Tibial nerve (tissue), 4 donors: ENCODE measurements at regions not wholly inside any gene's neighbourhood (a gene's known extent, or its start where the extent isn't known, plus 50 kb on each side); places are given as distances from the start of the nearest gene placed in this dataset.
"Not testable (repeated sequence)": the region's sequence is repeated elsewhere in the genome, so short reads cannot be mapped to it uniquely, and the experiment has no call there.

Experiments used
- DNase-seq, 2 donors: peaks; one replicate each; pipeline ENCODE4 v3.0.0-alpha.2; 2019; ENCODE audit warnings: low spot score in 2 of 2
- H3K27ac ChIP-seq, 4 donors: fragments of 200-600 bp; sonication (generic) in 3 of 4; one replicate each; pipeline ENCODE4 v1.5.1; 2017 to 2019; ENCODE audit warnings: mild to moderate bottlenecking in 1 of 4
- H3K27me3 ChIP-seq, 2 donors: fragments of 200-600 bp; sonication (generic) in 1 of 2; one replicate each; pipeline versions ENCODE4 v1.5.1 to v1.6.0; 2017 to 2019
- H3K36me3 ChIP-seq, 3 donors: fragments of 200-600 bp; sonication (generic); one replicate each; pipeline ENCODE4 v1.5.1; 2018 to 2019
- H3K4me1 ChIP-seq, 4 donors: fragments of 200-600 bp; sonication (generic) in 3 of 4; one replicate each; pipeline ENCODE4 v1.5.1; 2017 to 2019
- H3K4me3 ChIP-seq, 4 donors: fragments of 200-600 bp; sonication (generic) in 3 of 4; one replicate each; pipeline ENCODE4 v1.5.1; 2017 to 2019; ENCODE audit warnings: mild to moderate bottlenecking in 1 of 4, moderate library complexity in 1 of 4
- H3K9me3 ChIP-seq, 4 donors: fragments of 200-600 bp; sonication (generic) in 3 of 4; one replicate each; pipeline ENCODE4 v1.5.1; 2017 to 2019
- EP300 ChIP-seq, 2 donors: sonication (generic); formaldehyde crosslinking; IDR thresholded peaks; one replicate each; pipeline ENCODE4 v1.6.1; 2017; ENCODE audit warnings: antibody characterized with exemption in 2 of 2, mild to moderate bottlenecking in 1 of 2
- POLR2A ChIP-seq, 2 donors: fragments of 450-650 bp; IDR thresholded peaks; one replicate each; pipeline ENCODE4 v1.6.1; 2017; ENCODE audit warnings: antibody characterized with exemption in 2 of 2, mild to moderate bottlenecking in 2 of 2, moderate library complexity in 2 of 2
- WGBS, 2 donors: methylation state at CpG; one replicate each; pipeline ENCODE4 v1.1.5; 2018; 5-methylcytosine and 5-hydroxymethylcytosine counted together
- TF ChIP-seq, protein P1 (sequence below), 5 experiments: fragments of 200-600 bp in 3 of 5; fragments of 450-650 bp in 2 of 5; sonication (generic) in 3 of 5; IDR thresholded peaks; one replicate each; pipeline ENCODE4 v1.5.1; 2016 to 2019; ENCODE audit warnings: antibody characterized with exemption in 5 of 5, mild to moderate bottlenecking in 3 of 5, moderate library complexity in 2 of 5

DNA sequence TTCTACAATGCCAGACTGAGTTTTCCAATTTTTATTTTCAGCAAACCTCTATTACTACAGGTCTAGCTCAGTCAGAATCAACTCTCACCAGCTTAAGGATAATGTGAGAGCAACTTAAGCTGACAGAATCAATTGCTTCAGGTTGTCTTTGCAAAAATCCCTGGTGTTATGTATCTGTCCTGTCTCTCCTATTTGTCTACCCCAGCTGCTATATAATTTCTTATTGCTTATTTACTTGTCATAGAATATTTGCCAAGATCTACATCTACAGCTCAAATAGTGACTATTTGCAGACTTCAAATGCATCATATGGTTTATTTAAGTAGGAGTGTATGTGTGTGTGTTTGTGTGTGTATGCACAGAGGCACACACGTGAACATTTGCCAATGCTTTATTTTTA lies 54.1 kb downstream of the FOXG1 start:
- Histone ChIP-seq H3K36me3 (no peaks in the 10 kb centered on the region), H3K4me1 (no peaks in the 10 kb centered on the region)
- no peak for DNase-seq

DNA sequence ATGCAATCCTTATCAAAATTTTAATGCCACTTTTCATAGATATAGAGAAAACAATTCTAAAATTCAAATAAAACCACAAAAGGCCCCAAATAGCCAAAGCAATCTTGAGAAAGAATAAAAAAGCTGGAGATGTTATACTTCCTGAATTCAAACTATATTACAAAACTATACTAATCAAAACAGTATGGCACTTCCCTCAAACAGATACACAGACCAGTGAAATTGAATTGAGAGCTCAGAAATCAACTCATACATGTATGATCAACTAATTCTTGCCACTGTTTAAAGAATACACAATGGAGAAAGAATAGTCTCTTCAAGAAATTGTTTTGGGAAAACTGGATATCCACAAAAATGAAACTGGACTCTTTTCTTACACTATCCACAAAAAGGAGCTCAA lies 55.4 kb downstream of the FOXG1 start:
- no peak overlapping the region for H3K27ac ChIP-seq
- H3K9me3 ChIP-seq = peaks cover 0 to 9% (median 1%) of the 10 kb centered on the region in 4 donors
- H3K27me3 ChIP-seq = no peaks in the 10 kb centered on the region
- H3K36me3 ChIP-seq = no peaks in the 10 kb centered on the region
- TF ChIP-seq EP300 (IDR thresholded peaks at IDR 0.05) = no peak
- TF ChIP-seq, protein P1, sequence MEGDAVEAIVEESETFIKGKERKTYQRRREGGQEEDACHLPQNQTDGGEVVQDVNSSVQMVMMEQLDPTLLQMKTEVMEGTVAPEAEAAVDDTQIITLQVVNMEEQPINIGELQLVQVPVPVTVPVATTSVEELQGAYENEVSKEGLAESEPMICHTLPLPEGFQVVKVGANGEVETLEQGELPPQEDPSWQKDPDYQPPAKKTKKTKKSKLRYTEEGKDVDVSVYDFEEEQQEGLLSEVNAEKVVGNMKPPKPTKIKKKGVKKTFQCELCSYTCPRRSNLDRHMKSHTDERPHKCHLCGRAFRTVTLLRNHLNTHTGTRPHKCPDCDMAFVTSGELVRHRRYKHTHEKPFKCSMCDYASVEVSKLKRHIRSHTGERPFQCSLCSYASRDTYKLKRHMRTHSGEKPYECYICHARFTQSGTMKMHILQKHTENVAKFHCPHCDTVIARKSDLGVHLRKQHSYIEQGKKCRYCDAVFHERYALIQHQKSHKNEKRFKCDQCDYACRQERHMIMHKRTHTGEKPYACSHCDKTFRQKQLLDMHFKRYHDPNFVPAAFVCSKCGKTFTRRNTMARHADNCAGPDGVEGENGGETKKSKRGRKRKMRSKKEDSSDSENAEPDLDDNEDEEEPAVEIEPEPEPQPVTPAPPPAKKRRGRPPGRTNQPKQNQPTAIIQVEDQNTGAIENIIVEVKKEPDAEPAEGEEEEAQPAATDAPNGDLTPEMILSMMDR (IDR thresholded peaks at IDR 0.05) = no peak
- TF ChIP-seq POLR2A (IDR thresholded peaks at IDR 0.05) = no peak
- H3K4me3 ChIP-seq = no peak overlapping the region
- no peak for DNase-seq
- no peaks in the 10 kb centered on the region for H3K4me1 ChIP-seq

More for the DNA sequence above, 54.1 kb downstream of the FOXG1 start:
- no peak overlapping the region for H3K4me3 ChIP-seq
- WGBS, 2 donors = 80 to 89% methylated on average over 1 of the region's 1 CpG
- H3K27ac ChIP-seq = no peak overlapping the region
- H3K9me3 ChIP-seq = peaks cover 0 to 9% (median 1%) of the 10 kb centered on the region in 4 donors
- no peaks in the 10 kb centered on the region for H3K27me3 ChIP-seq
- TF ChIP-seq POLR2A (IDR thresholded peaks at IDR 0.05) = no peak

DNA sequence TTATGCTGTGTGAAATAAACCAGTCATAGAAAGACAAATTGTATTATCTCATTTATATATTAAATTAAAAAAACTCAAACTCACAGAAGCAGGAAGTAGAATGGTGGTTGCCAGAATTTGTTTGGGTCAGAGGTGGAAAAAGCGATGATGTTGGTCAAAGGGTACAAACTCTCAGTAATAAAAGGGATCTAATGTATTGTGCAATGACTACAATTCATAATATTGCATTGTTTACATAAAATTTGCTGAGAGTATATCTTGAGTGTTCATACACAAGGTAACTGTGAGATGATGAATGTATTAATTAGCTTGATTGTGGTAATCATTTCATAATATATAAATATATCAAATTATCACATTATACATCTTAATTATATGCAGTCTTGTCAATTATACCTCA lies 56.7 kb downstream of the FOXG1 start:
- DNase-seq = no peak
- TF ChIP-seq, protein P1 (IDR thresholded peaks at IDR 0.05) = no peak
- TF ChIP-seq EP300 (IDR thresholded peaks at IDR 0.05) (no peak), POLR2A (IDR thresholded peaks at IDR 0.05) (no peak)
- Histone ChIP-seq H3K4me1 (no peaks in the 10 kb centered on the region), H3K27ac (no peak overlapping the region), H3K9me3 (peaks cover 0 to 9% (median 1%) of the 10 kb centered on the region in 4 donors), H3K36me3 (no peaks in the 10 kb centered on the region), H3K4me3 (no peak overlapping the region), H3K27me3 (no peaks in the 10 kb centered on the region)
- 95 to 96% methylated on average over 1 of the region's 1 CpG for WGBS, 2 donors

DNA sequence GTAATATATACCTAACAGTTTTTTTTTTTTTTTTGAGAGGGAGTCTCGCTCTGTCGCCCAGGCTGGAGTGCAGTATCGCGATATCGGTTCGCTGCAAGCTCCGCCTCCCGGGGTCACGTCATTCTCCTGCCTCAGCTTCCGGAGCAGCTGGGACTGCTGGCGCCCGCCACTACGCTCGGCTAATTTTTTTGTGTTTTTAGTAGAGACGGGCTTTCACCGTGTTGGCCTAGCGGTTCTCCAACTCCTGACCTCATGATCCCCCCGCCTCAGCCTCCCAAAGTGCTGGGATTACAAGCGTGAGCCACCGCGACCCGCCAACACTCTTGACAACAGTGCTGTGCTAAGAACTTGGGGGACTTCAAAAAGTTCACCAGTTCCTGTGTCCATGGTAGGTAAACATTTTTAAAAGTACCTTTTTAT lies 63.5 kb downstream of the FOXG1 start:
- no peak for TF ChIP-seq POLR2A (IDR thresholded peaks at IDR 0.05)
- TF ChIP-seq, protein P1 (IDR thresholded peaks at IDR 0.05) = no peak
- no peak for TF ChIP-seq EP300 (IDR thresholded peaks at IDR 0.05)
- no peak overlapping the region for H3K27ac ChIP-seq
- no peaks in the 10 kb centered on the region for H3K9me3 ChIP-seq
- H3K4me3 ChIP-seq = no peak overlapping the region
- H3K27me3 ChIP-seq = no peaks in the 10 kb centered on the region
- H3K4me1 ChIP-seq = no peaks in the 10 kb centered on the region
- H3K36me3 ChIP-seq = no peaks in the 10 kb centered on the region
- 96 to 98% methylated on average over 22 of the region's 22 CpGs for WGBS, 2 donors
- no peak for DNase-seq

DNA sequence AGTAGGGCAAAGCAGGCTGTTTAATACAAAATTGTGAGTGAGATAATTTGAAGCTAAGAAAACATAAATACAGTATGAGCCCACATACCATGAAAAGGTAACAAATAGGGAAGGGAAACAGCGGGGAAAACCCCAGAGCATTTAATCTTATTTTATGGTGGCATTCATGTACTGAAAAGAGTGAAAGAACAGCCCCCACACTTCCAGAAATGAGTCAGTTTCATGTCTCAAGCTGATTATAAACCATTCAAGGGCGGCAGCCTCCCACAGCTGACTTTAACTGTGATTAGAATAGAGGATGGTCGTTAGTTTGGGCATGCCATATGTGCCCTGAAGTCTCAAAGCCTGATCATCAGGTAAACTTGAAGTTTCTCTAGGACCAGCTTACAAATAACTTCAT lies 64.5 kb downstream of the FOXG1 start:
- Histone ChIP-seq H3K4me1 (no peaks in the 10 kb centered on the region), H3K27ac (no peak overlapping the region), H3K36me3 (no peaks in the 10 kb centered on the region), H3K27me3 (no peaks in the 10 kb centered on the region), H3K9me3 (no peaks in the 10 kb centered on the region), H3K4me3 (no peak overlapping the region)
- 53 to 59% methylated on average over 3 of the region's 3 CpGs for WGBS, 2 donors
- DNase-seq = no peak
- TF ChIP-seq, protein P1 (IDR thresholded peaks at IDR 0.05) = no peak
- TF ChIP-seq POLR2A (IDR thresholded peaks at IDR 0.05) (no peak), EP300 (IDR thresholded peaks at IDR 0.05) (no peak)

DNA sequence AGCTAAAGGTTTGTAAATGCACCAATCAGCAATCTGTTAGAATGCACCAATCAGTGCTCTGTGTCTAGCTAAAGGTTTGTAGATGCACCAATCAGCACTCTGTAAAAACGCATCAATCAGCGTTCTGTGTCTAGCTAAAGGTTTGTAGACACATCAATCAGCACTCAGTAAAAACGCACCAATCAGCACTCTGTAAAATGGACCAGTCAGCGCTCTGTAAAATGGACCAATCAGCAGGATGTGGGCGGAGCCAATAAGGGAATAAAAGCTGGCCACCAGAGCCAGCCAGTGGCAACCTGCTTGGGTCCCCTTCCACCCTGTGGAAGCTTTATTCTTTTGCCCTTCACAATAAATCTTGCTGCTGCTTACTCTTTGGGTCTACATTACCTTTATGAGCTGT lies 76.0 kb downstream of the FOXG1 start:
- not testable (repeated sequence) for DNase-seq, H3K9me3 ChIP-seq, H3K27me3 ChIP-seq, H3K4me1 ChIP-seq, H3K27ac ChIP-seq, H3K4me3 ChIP-seq, H3K36me3 ChIP-seq
- WGBS, 2 donors = 86 to 88% methylated on average over 5 of the region's 5 CpGs
